NCI-H1092 treated with DMSO at 0.1 percent for 48 hours (cell line): ENCODE measurements at regions not wholly inside any gene's neighbourhood (a gene's known extent, or its start where the extent isn't known, plus 50 kb on each side); places are given as distances from the start of the nearest gene placed in this dataset.
"Not testable (repeated sequence)": the region's sequence is repeated elsewhere in the genome, so short reads cannot be mapped to it uniquely, and the experiment has no call there.

ENCODE experiments used
- DNase-seq: peaks from one replicate; lab custom pipeline; 2025; lab: John Stamatoyannopoulos, UW

- no peak for DNase-seq
Observed at GRCh38 chr4:77220828-77221613, 64.0 kb downstream of the CCNG2 start.

GRCh38 chr4:77225022-77225421 lies 68.0 kb downstream of the CCNG2 start:
- DNase-seq, result no peak

GRCh38 chr4:77226939-77227705 lies 70.1 kb downstream of the CCNG2 start:
- no peak for DNase-seq

- DNase-seq, result no peak
Observed at GRCh38 chr4:77229433-77229832, 72.4 kb downstream of the CCNG2 start.

GRCh38 chr4:77232653-77233052 lies 75.6 kb downstream of the CCNG2 start:
- DNase-seq, result no peak

GRCh38 chr4:77235289-77235854 lies 78.4 kb downstream of the CCNG2 start:
- no peak for DNase-seq

GRCh38 chr4:77236806-77237205 lies 79.8 kb downstream of the CCNG2 start:
- DNase-seq, result no peak

- DNase-seq, result peak; percentile 39
Observed at GRCh38 chr4:77240469-77241066, 83.6 kb downstream of the CCNG2 start.

- no peak for DNase-seq
Observed at GRCh38 chr4:77248805-77249204, 91.8 kb downstream of the CCNG2 start.

- no peak for DNase-seq
Observed at GRCh38 chr4:77251751-77252150, 94.7 kb downstream of the CCNG2 start.

- DNase-seq, result no peak
Observed at GRCh38 chr4:77263247-77263646, 106.2 kb downstream of the CCNG2 start.

GRCh38 chr4:77263976-77264375 lies 107.0 kb downstream of the CCNG2 start:
- not testable (repeated sequence) for DNase-seq

- no peak for DNase-seq
Observed at GRCh38 chr4:77264826-77265225, 107.8 kb downstream of the CCNG2 start.

- no peak for DNase-seq
Observed at GRCh38 chr4:77268108-77268507, 111.1 kb downstream of the CCNG2 start.

GRCh38 chr4:77269505-77269904 lies 112.5 kb downstream of the CCNG2 start:
- DNase-seq, result no peak

GRCh38 chr4:77273412-77273811 lies 116.4 kb downstream of the CCNG2 start:
- DNase-seq, result no peak

- not testable (repeated sequence) for DNase-seq
Observed at GRCh38 chr4:77279114-77279513, 122.1 kb downstream of the CCNG2 start.

GRCh38 chr4:77282305-77282704 lies 125.3 kb downstream of the CCNG2 start:
- no peak for DNase-seq

GRCh38 chr4:77284036-77284435 lies 127.0 kb downstream of the CCNG2 start:
- DNase-seq, result no peak

- no peak for DNase-seq
Observed at GRCh38 chr4:77286906-77287305, 129.9 kb downstream of the CCNG2 start.

- DNase-seq, result no peak
Observed at GRCh38 chr4:77293426-77293825, 136.4 kb downstream of the CCNG2 start.

GRCh38 chr4:77300996-77301395 lies 144.0 kb downstream of the CCNG2 start:
- not testable (repeated sequence) for DNase-seq

- DNase-seq, result no peak
Observed at GRCh38 chr4:77305766-77306165, 148.8 kb downstream of the CCNG2 start.
